WTC11 (cell line): ENCODE measurements at regions not wholly inside any gene's neighbourhood (a gene's known extent, or its start where the extent isn't known, plus 50 kb on each side); places are given as distances from the start of the nearest gene placed in this dataset.
"Not testable (repeated sequence)": the region's sequence is repeated elsewhere in the genome, so short reads cannot be mapped to it uniquely, and the experiment has no call there.

Experiments used
- ATAC-seq: fragments of 200-7000 bp; cut with Tn5 transposase; 2 replicates; pipeline ENCODE4 v1.10.0; 2021; ENCODE audit warnings: mild to moderate bottlenecking, moderate library complexity
- CTCF ChIA-PET: fragments of 300-600 bp; sonication (Branson Sonifier 250); formaldehyde crosslinking; loops from one replicate; lab custom pipeline; 2021; ENCODE audit warnings: antibody characterized with exemption; lab: Charles Lee
- POLR2A ChIA-PET: fragments of 350-600 bp; sonication (Branson Sonifier 250); formaldehyde crosslinking; loops from one replicate; lab custom pipeline; 2021; ENCODE audit warnings: antibody characterized with exemption; lab: Charles Lee
- DNase-seq: peaks from one replicate; pipeline ENCODE4 v3.0.0; 2021; ENCODE audit warnings: low spot score
- H3K27ac Mint-ChIP-seq: 2 replicates; pipeline ENCODE4 v1.8.0; 2021; ENCODE audit warnings: mixed read lengths
- H3K27me3 Mint-ChIP-seq: 2 replicates; pipeline ENCODE4 v1.8.0; 2021; ENCODE audit warnings: low read depth, mild to moderate bottlenecking, moderate library complexity, mixed read lengths
- H3K36me3 Mint-ChIP-seq: 2 replicates; pipeline ENCODE4 v1.8.0; 2021; ENCODE audit warnings: mixed read lengths
- H3K4me1 Mint-ChIP-seq: 2 replicates; pipeline ENCODE4 v1.8.0; 2022; ENCODE audit warnings: mixed read lengths
- H3K4me3 Mint-ChIP-seq: 2 replicates; pipeline ENCODE4 v1.8.0; 2021; ENCODE audit warnings: mild to moderate bottlenecking, moderate library complexity, mixed read lengths
- H3K9me3 Mint-ChIP-seq: 2 replicates; pipeline ENCODE4 v1.8.0; 2021; ENCODE audit warnings: mixed read lengths
- AR ChIP-seq: fragments of 250-450 bp; sonication (Bioruptor Pico); IDR thresholded peaks from 2 replicates; pipeline ENCODE4 v1.9.0; 2021; ENCODE audit warnings: mild to moderate bottlenecking
- ATF1 ChIP-seq: sonication (generic); formaldehyde crosslinking; IDR thresholded peaks from 2 replicates; pipeline ENCODE4 v1.8.1; 2023; ENCODE audit warnings: mild to moderate bottlenecking, moderate library complexity, missing genetic modification reagents
- CDX4 ChIP-seq: fragments of 250-450 bp; sonication (Bioruptor Pico); IDR thresholded peaks from 2 replicates; pipeline ENCODE4 v1.9.0; 2021; ENCODE audit warnings: moderate library complexity, mild to moderate bottlenecking, inconsistent platforms, borderline replicate concordance
- CTCF ChIP-seq: fragments of 200-600 bp; IDR thresholded peaks from 2 replicates; pipeline ENCODE4 v1.8.0; 2022; ENCODE audit warnings: antibody characterized with exemption
- GABPB1 ChIP-seq: sonication (generic); formaldehyde crosslinking; IDR thresholded peaks from 2 replicates; pipeline ENCODE4 v1.8.1; 2023; ENCODE audit warnings: mild to moderate bottlenecking, missing genetic modification reagents
- GTF2I ChIP-seq: fragments of 250-450 bp; sonication (Bioruptor Pico); conservative IDR thresholded peaks from 2 replicates; pipeline ENCODE4 v1.4.0; 2021; ENCODE audit warnings: mild to moderate bottlenecking
- NFE2L1 ChIP-seq: sonication (generic); formaldehyde crosslinking; IDR thresholded peaks from 2 replicates; pipeline ENCODE4 v1.8.1; 2023; ENCODE audit warnings: missing genetic modification reagents
- NR2C2 ChIP-seq: sonication (generic); formaldehyde crosslinking; IDR thresholded peaks from 2 replicates; pipeline ENCODE4 v1.8.0; 2022; ENCODE audit warnings: mild to moderate bottlenecking, missing genetic modification reagents
- NR3C1 ChIP-seq: sonication (generic); formaldehyde crosslinking; conservative IDR thresholded peaks from 2 replicates; pipeline ENCODE4 v1.8.1; 2023; ENCODE audit warnings: low read depth, mild to moderate bottlenecking, missing genetic modification reagents
- PREB ChIP-seq: sonication (generic); formaldehyde crosslinking; IDR thresholded peaks from 2 replicates; pipeline ENCODE4 v1.8.1; 2022; ENCODE audit warnings: mild to moderate bottlenecking, missing genetic modification reagents, moderate library complexity, borderline replicate concordance
- STAT6 ChIP-seq: sonication (generic); formaldehyde crosslinking; conservative IDR thresholded peaks from 2 replicates; pipeline ENCODE4 v1.8.1; 2023; ENCODE audit warnings: mild to moderate bottlenecking, low read depth, missing genetic modification reagents, moderate library complexity
- ZBTB21 ChIP-seq: sonication (generic); formaldehyde crosslinking; IDR thresholded peaks from 2 replicates; pipeline ENCODE4 v1.8.1; 2023; ENCODE audit warnings: mild to moderate bottlenecking, missing genetic modification reagents, borderline replicate concordance
- ZNF219 ChIP-seq: sonication (generic); formaldehyde crosslinking; IDR thresholded peaks from 2 replicates; pipeline ENCODE4 v1.8.0; 2023; ENCODE audit warnings: missing genetic modification reagents, mild to moderate bottlenecking, borderline replicate concordance
- ZNF423 ChIP-seq: fragments of 250-450 bp; sonication (Bioruptor Pico); IDR thresholded peaks from 2 replicates; pipeline ENCODE4 v2.1.2; 2022; ENCODE audit warnings: mild to moderate bottlenecking, moderate library complexity
- ZSCAN18 ChIP-seq: fragments of 250-450 bp; sonication (Bioruptor Pico); IDR thresholded peaks from 2 replicates; pipeline ENCODE4 v2.1.2; 2022; ENCODE audit warnings: mild to moderate bottlenecking, moderate library complexity

GRCh38 chr6:6744551-6744950, 156.0 kb downstream of the LY86 start (continued):
- TF ChIP-seq ZSCAN18 (CRISPR knock-in tag), result no peak

- CTCF ChIA-PET, result interaction anchor here (1.1 kb wide), 1 partner anchor 13 kb away, joined by 4 read pairs; no protein-coding TSS in a partner anchor
- ATAC-seq, result not testable (repeated sequence)
Observed at GRCh38 chr6:6745637-6746332, 157.3 kb downstream of the LY86 start.

GRCh38 chr6:6746333-6746969, 157.9 kb downstream of the LY86 start:
- Mint-ChIP-seq H3K27ac (no peak overlapping the region), H3K27me3 (no peaks in the 10 kb centered on the region; the same call in 1 of the 2 replicates), H3K4me3 (no peak overlapping the region), H3K36me3 (no peaks in the 10 kb centered on the region), H3K4me1 (peaks cover 23% of the 10 kb centered on the region), H3K9me3 (peaks cover 6% of the 10 kb centered on the region)
- TF ChIP-seq NR3C1 (CRISPR knock-in tag) (no peak), GABPB1 (CRISPR knock-in tag) (no peak), ATF1 (CRISPR knock-in tag) (no peak), NR2C2 (CRISPR knock-in tag) (no peak), AR (CRISPR knock-in tag) (no peak), ZSCAN18 (CRISPR knock-in tag) (no peak), ZBTB21 (no peak), GTF2I (CRISPR knock-in tag) (no peak), ZNF423 (no peak), NFE2L1 (CRISPR knock-in tag) (no peak), STAT6 (CRISPR knock-in tag) (no peak), PREB (no peak), ZNF219 (CRISPR knock-in tag) (no peak), CDX4 (CRISPR knock-in tag) (no peak), CTCF (no peak)
- POLR2A ChIA-PET, result no interaction called here
- DNase-seq, result no peak
- CTCF ChIA-PET, result interaction anchor here (1.1 kb wide), 1 partner anchor 13 kb away, joined by 4 read pairs; no protein-coding TSS in a partner anchor
- no peak for ATAC-seq

More at GRCh38 chr6:6745637-6746332, 157.3 kb downstream of the LY86 start:
- H3K4me3 Mint-ChIP-seq, POLR2A ChIA-PET, DNase-seq, H3K27ac Mint-ChIP-seq, H3K27me3 Mint-ChIP-seq, H3K9me3 Mint-ChIP-seq, H3K36me3 Mint-ChIP-seq: not testable (repeated sequence)
- peaks cover 23% of the 10 kb centered on the region for H3K4me1 Mint-ChIP-seq
